ENCODE measurements at regions not wholly inside any gene's neighbourhood (a gene's known extent, or its start where the extent isn't known, plus 50 kb on each side); places are given as distances from the start of the nearest gene placed in this dataset.
A peak's percentile ranks its signal among the peaks of the same experiment; 100 is the strongest.

DNA sequence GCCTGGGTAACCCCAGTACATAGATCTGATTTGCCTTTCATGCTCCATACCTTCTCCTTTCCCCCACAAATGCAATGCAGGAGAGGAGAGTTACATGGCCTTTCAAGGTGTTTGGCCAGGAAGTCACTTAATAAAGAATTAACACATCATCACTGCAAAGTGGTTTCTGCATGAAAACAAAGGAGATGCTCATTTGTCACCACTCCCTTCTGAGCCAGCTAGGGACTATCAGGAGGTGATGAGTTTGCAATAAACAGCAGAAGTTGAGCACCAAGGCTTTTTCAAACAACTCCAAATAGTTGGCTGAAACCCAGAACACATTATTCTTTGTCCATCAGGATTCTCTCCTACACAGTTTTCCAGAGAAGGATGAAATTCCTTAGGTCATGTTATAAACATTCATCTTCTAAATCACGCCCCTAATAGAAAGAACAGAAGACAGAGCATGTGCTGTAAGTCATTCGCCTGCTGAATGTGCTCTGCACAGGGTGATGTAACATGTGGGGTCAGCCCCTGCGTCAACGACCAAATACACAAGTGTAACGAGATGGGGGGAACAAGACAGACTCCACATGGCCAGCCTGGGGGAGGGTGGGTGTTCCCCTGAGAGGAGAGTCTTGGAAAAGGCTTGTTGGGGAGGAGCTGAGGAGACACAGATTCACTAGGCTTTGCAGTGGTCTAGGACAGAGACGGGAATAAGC lies 87.3 kb upstream of the RMDN2 start:
- Histone ChIP-seq H3K36me3 (ENCODE audit: insufficient read depth, low read length, poor library complexity, severe bottlenecking) (no peaks in the 10 kb centered on the region), H3K27me3 (replicated peaks; ENCODE audit: insufficient read depth, low read depth, low read length, poor library complexity) (no peaks in the 10 kb centered on the region), H3K4me3 (ENCODE audit: low read depth, low read length, poor library complexity, severe bottlenecking) (no peak overlapping the region), H3K27ac (ENCODE audit: low read depth, low read length, poor library complexity, severe bottlenecking) (no peak overlapping the region), H3K4me1 (ENCODE audit: insufficient read depth, low read length, poor library complexity, severe bottlenecking) (peaks cover 14% of the 10 kb centered on the region), H3K9me3 (ENCODE audit: low read depth, low read length, poor library complexity, severe bottlenecking) (no peaks in the 10 kb centered on the region)
- ChIA-PET POLR2A (ENCODE audit: low non-redundant PET) (no interaction called here), CTCF (interaction anchor here (1.4 kb wide), 1 partner anchor 423 kb away, joined by 3 read pairs; no protein-coding TSS in a partner anchor)
- DNase-seq (ENCODE audit: low spot score), result peak; percentile 11
- no TSS peak for BruUV-seq (replicated peaks)
- no peak for TF ChIP-seq EZH2 (IDR thresholded peaks at IDR 0.05; ENCODE audit: borderline replicate concordance, low read depth, low read length, poor library complexity, severe bottlenecking)
- TF ChIP-seq CTCF (conservative IDR thresholded peaks at IDR 0.05; ENCODE audit: low read depth, low read length), result no peak
- intact Hi-C loops (cut with micrococcal nuclease; ENCODE audit: unreplicated experiment), result no loop called here

DNA sequence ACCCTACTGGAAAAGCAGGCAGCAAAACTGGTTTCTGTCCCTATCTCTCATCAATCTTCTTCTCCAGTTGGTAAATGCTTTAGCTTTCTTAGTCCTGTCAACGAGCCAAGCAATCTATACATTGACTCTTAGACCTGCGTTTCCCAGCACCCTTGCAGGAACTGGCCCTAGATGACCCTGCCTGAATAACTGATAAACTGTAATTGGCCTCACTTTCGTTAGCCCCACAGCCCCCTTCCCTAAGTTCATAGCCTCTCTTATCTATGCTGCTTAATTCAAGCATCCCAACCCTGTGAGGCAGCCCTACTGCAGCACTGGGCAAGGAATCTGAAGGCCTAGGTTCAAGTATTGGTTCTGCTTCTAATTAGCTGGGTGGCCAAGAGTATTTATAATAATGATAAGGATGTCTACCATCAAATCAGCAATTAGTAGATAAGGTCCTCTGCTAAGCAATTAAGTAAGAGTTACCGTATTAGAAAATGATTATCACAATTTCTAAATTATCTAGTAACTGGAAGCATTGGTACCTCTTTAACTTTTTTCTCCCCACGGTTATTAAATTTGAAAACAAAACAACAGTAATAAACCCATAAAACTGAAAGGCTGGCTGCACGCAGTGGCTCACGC lies 86.4 kb upstream of the RMDN2 start:
- no peak for DNase-seq (ENCODE audit: low spot score)

GRCh38 chr2:37839991-37840390 lies 85.1 kb upstream of the RMDN2 start:
- no peaks in the 10 kb centered on the region for H3K36me3 ChIP-seq (ENCODE audit: insufficient read depth, low read length, poor library complexity, severe bottlenecking)
- DNase-seq (ENCODE audit: low spot score), result no peak
- peaks cover 14% of the 10 kb centered on the region for H3K4me1 ChIP-seq (ENCODE audit: insufficient read depth, low read length, poor library complexity, severe bottlenecking)
- intact Hi-C loops (cut with micrococcal nuclease; ENCODE audit: unreplicated experiment), result no loop called here
- H3K9me3 ChIP-seq (ENCODE audit: low read depth, low read length, poor library complexity, severe bottlenecking), result no peaks in the 10 kb centered on the region
- BruUV-seq (replicated peaks), result no TSS peak
- H3K4me3 ChIP-seq (ENCODE audit: low read depth, low read length, poor library complexity, severe bottlenecking), result no peak overlapping the region
- H3K27ac ChIP-seq (ENCODE audit: low read depth, low read length, poor library complexity, severe bottlenecking), result no peak overlapping the region
- TF ChIP-seq CTCF (conservative IDR thresholded peaks at IDR 0.05; ENCODE audit: low read depth, low read length), result no peak
- TF ChIP-seq EZH2 (IDR thresholded peaks at IDR 0.05; ENCODE audit: borderline replicate concordance, low read depth, low read length, poor library complexity, severe bottlenecking), result no peak
- POLR2A ChIA-PET (ENCODE audit: low non-redundant PET), result no interaction called here
- H3K27me3 ChIP-seq (replicated peaks; ENCODE audit: insufficient read depth, low read depth, low read length, poor library complexity), result no peaks in the 10 kb centered on the region
- CTCF ChIA-PET, result interaction anchor here (0.5 kb wide), 1 partner anchor 138 kb away, joined by 8 read pairs; no protein-coding TSS in a partner anchor

More for the DNA sequence above, 86.4 kb upstream of the RMDN2 start:
- Histone ChIP-seq H3K4me1 (ENCODE audit: insufficient read depth, low read length, poor library complexity, severe bottlenecking) (peaks cover 14% of the 10 kb centered on the region), H3K27ac (ENCODE audit: low read depth, low read length, poor library complexity, severe bottlenecking) (no peak overlapping the region), H3K27me3 (replicated peaks; ENCODE audit: insufficient read depth, low read depth, low read length, poor library complexity) (no peaks in the 10 kb centered on the region), H3K4me3 (ENCODE audit: low read depth, low read length, poor library complexity, severe bottlenecking) (no peak overlapping the region), H3K9me3 (ENCODE audit: low read depth, low read length, poor library complexity, severe bottlenecking) (no peaks in the 10 kb centered on the region), H3K36me3 (ENCODE audit: insufficient read depth, low read length, poor library complexity, severe bottlenecking) (no peaks in the 10 kb centered on the region)
- TF ChIP-seq EZH2 (IDR thresholded peaks at IDR 0.05; ENCODE audit: borderline replicate concordance, low read depth, low read length, poor library complexity, severe bottlenecking) (no peak), CTCF (conservative IDR thresholded peaks at IDR 0.05; ENCODE audit: low read depth, low read length) (no peak)
- POLR2A ChIA-PET (ENCODE audit: low non-redundant PET), result no interaction called here
- intact Hi-C loops (cut with micrococcal nuclease; ENCODE audit: unreplicated experiment), result no loop called here
- CTCF ChIA-PET, result no interaction called here
- BruUV-seq (replicated peaks), result no TSS peak

Data from A673 (cell line).